Natural killer cell (primary cell): ENCODE measurements at regions not wholly inside any gene's neighbourhood (a gene's known extent, or its start where the extent isn't known, plus 50 kb on each side); places are given as distances from the start of the nearest gene placed in this dataset.

Experiments used
- ATAC-seq, 3 donors: fragments of 150-1000 bp in 2 of 3; fragments of 200-7000 bp in 1 of 3; cut with Tn5 transposase; 1 replicate in 1 of 3; 2 replicates in 2 of 3; pipeline ENCODE4 v1.10.0; 2021; ENCODE audit warnings: mild to moderate bottlenecking in 2 of 3, moderate library complexity in 2 of 3
- DNase-seq, 2 donors: peaks; one replicate each; pipeline versions ENCODE4 v3.0.0 to v3.0.0-alpha.2; 2013 to 2021; ENCODE audit warnings: mixed read lengths in 1 of 2
- H3K27ac ChIP-seq: one replicate; pipeline ENCODE4 v1.5.1; 2013; ENCODE audit warnings: mild to moderate bottlenecking, low read length
- H3K27me3 ChIP-seq: one replicate; pipeline ENCODE4 v1.6.1; 2013; ENCODE audit warnings: low read length; ENCODE audit not compliant: control insufficient read depth, insufficient read depth
- H3K36me3 ChIP-seq: one replicate; pipeline ENCODE4 v1.6.1; 2013; ENCODE audit warnings: low read length; ENCODE audit not compliant: control insufficient read depth, insufficient read depth
- H3K4me1 ChIP-seq: one replicate; pipeline ENCODE4 v1.6.1; 2013; ENCODE audit warnings: low read length; ENCODE audit not compliant: control insufficient read depth, insufficient read depth
- H3K4me3 ChIP-seq: one replicate; pipeline ENCODE4 v1.5.1; 2013; ENCODE audit warnings: low read length
- H3K9me3 ChIP-seq: one replicate; pipeline ENCODE4 v1.6.1; 2013; ENCODE audit warnings: low read length; ENCODE audit not compliant: control insufficient read depth, insufficient read depth
- H3K27ac Mint-ChIP-seq, 2 donors: one replicate each; pipeline ENCODE4 v1.8.0; 2022; ENCODE audit warnings: mild to moderate bottlenecking in 2 of 2, mixed read lengths in 2 of 2, moderate library complexity in 1 of 2
- H3K27me3 Mint-ChIP-seq, 2 donors: one replicate each; pipeline ENCODE4 v1.8.0; 2022; ENCODE audit warnings: low read depth in 2 of 2, mixed read lengths in 2 of 2
- H3K36me3 Mint-ChIP-seq: one replicate; pipeline ENCODE4 v1.8.0; 2022; ENCODE audit warnings: mixed read lengths
- H3K4me1 Mint-ChIP-seq, 2 donors: one replicate each; pipeline ENCODE4 v1.8.0; 2022; ENCODE audit warnings: mixed read lengths in 2 of 2
- H3K4me3 Mint-ChIP-seq: one replicate; pipeline ENCODE4 v1.8.0; 2022; ENCODE audit warnings: mild to moderate bottlenecking, moderate library complexity, mixed read lengths
- H3K9me3 Mint-ChIP-seq, 2 donors: one replicate each; pipeline ENCODE4 v1.8.0; 2022; ENCODE audit warnings: mixed read lengths in 2 of 2
- CTCF ChIP-seq: fragments of 200-600 bp; IDR thresholded peaks from one replicate; pipeline ENCODE4 v1.8.0; 2022; ENCODE audit warnings: antibody characterized with exemption
- WGBS: methylation state at CpG from one replicate; pipeline ENCODE4 v1.1.7; 2013; ENCODE audit warnings: missing lambda C conversion rate; ENCODE audit not compliant: insufficient coverage; 5-methylcytosine and 5-hydroxymethylcytosine counted together
- intact Hi-C: fragments of 100-400 bp; cut with micrococcal nuclease; formaldehyde crosslinking; loops from one replicate; pipeline ENCODE4 v1.14.2; 2022

DNA sequence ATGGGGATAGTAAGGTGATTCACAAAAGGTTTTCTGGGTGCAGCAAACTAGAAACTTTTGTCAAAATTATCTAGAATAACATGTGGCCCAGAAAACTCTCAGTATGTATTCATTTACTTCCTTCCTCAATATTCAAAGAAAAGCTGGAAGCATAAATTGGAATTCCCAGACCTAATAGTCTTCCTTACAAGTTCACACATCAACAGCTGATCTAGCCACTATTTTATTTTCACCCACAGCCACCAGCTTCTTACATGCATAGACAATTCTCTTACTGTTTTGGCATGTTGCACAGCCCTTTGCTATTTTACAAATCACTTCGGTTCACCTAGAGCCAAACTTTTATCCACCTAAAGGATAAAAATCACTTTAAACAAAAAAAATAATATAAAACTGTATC is 647.8 kb upstream of the CCDC54 start:
- no peak overlapping the region for H3K27ac ChIP-seq
- intact Hi-C loops, result no loop called here
- H3K4me1 ChIP-seq, result no peaks in the 10 kb centered on the region
- DNase-seq (no peak), ATAC-seq (no peak)
- no peaks in the 10 kb centered on the region for H3K36me3 ChIP-seq
- no peak overlapping the region for H3K4me3 Mint-ChIP-seq
- H3K9me3 ChIP-seq, result no peaks in the 10 kb centered on the region
- 79% methylated on average over 1 of the region's 1 CpG for WGBS
- no peak for TF ChIP-seq CTCF
- H3K27me3 ChIP-seq, result no peaks in the 10 kb centered on the region
- no peak overlapping the region for H3K27ac Mint-ChIP-seq
- no peak overlapping the region for H3K4me3 ChIP-seq
- H3K4me1 Mint-ChIP-seq, result no peaks in the 10 kb centered on the region
- H3K9me3 Mint-ChIP-seq, result peaks cover 0 to 3% of the 10 kb centered on the region in 2 donors
- no peaks in the 10 kb centered on the region for H3K27me3 Mint-ChIP-seq
- no peaks in the 10 kb centered on the region for H3K36me3 Mint-ChIP-seq

DNA sequence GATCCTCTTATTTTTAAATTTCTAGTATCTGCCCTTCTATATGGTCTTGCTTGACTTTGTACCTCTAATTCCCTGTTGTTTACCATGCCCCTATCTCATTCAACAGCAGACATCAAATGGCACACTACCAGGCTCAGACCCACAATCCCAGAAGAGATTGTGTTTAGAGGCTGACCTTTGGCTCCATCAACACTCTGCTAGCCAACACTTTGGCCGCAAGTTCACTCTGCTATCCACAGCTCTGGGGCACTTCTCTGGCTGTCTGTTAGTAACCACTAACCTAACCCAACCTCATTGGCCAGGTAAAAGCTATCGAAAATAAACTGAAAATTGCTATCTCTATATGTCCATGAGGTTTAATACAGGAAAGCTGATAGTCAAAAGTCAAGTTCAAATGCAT is 646.0 kb upstream of the CCDC54 start:
- Histone ChIP-seq H3K36me3 (no peaks in the 10 kb centered on the region), H3K4me3 (no peak overlapping the region), H3K27ac (no peak overlapping the region), H3K4me1 (no peaks in the 10 kb centered on the region), H3K27me3 (no peaks in the 10 kb centered on the region), H3K9me3 (no peaks in the 10 kb centered on the region)
- DNase-seq (no peak), ATAC-seq (no peak)
- Mint-ChIP-seq H3K36me3 (no peaks in the 10 kb centered on the region), H3K4me3 (no peak overlapping the region), H3K27me3 (no peaks in the 10 kb centered on the region), H3K4me1 (no peaks in the 10 kb centered on the region), H3K27ac (no peak overlapping the region), H3K9me3 (peaks cover 0 to 4% of the 10 kb centered on the region in 2 donors)
- intact Hi-C loops, result no loop called here
- TF ChIP-seq CTCF, result no peak
- WGBS, result 76% methylated on average over 2 of the region's 2 CpGs

GRCh38 chr3:106734712-106735111 is 642.5 kb upstream of the CCDC54 start:
- DNase-seq, result no peak
- Histone ChIP-seq H3K36me3 (no peaks in the 10 kb centered on the region), H3K27ac (no peak overlapping the region), H3K9me3 (no peaks in the 10 kb centered on the region), H3K4me1 (no peaks in the 10 kb centered on the region), H3K27me3 (no peaks in the 10 kb centered on the region), H3K4me3 (no peak overlapping the region)
- H3K9me3 Mint-ChIP-seq, result peaks cover 2 to 4% of the 10 kb centered on the region in 2 donors
- no peaks in the 10 kb centered on the region for H3K4me1 Mint-ChIP-seq
- TF ChIP-seq CTCF, result no peak
- no peak overlapping the region for H3K4me3 Mint-ChIP-seq
- H3K36me3 Mint-ChIP-seq, result no peaks in the 10 kb centered on the region
- H3K27ac Mint-ChIP-seq, result no peak overlapping the region
- intact Hi-C loops, result no loop called here
- WGBS, result no CpG with 5 or more reads among the region's 1 CpG
- no peaks in the 10 kb centered on the region for H3K27me3 Mint-ChIP-seq
- ATAC-seq, result no peak

GRCh38 chr3:106737265-106737664 is 640.0 kb upstream of the CCDC54 start:
- Mint-ChIP-seq H3K4me3 (no peak overlapping the region), H3K36me3 (no peaks in the 10 kb centered on the region), H3K4me1 (no peaks in the 10 kb centered on the region), H3K27ac (no peak overlapping the region), H3K27me3 (no peaks in the 10 kb centered on the region), H3K9me3 (peaks cover 2 to 7% of the 10 kb centered on the region in 2 donors)
- Histone ChIP-seq H3K36me3 (no peaks in the 10 kb centered on the region), H3K27me3 (no peaks in the 10 kb centered on the region), H3K27ac (no peak overlapping the region), H3K4me3 (no peak overlapping the region), H3K4me1 (no peaks in the 10 kb centered on the region), H3K9me3 (no peaks in the 10 kb centered on the region)
- DNase-seq (no peak), ATAC-seq (no peak)
- 86% methylated on average over 1 of the region's 1 CpG for WGBS
- no peak for TF ChIP-seq CTCF
- intact Hi-C loops, result no loop called here
